Omental fat pad (tissue), 3 donors: ENCODE measurements at regions not wholly inside any gene's neighbourhood (a gene's known extent, or its start where the extent isn't known, plus 50 kb on each side); places are given as distances from the start of the nearest gene placed in this dataset.

Experiments
- ATAC-seq: fragments of 150-250 bp; one replicate; pipeline ENCODE4 v1.9.1; 2016; ENCODE audit warnings: mild to moderate bottlenecking, moderate library complexity; ENCODE audit not compliant: low FRiP score
- DNase-seq: peaks from one replicate; pipeline ENCODE4 v3.0.0-alpha.2; 2019; ENCODE audit warnings: low spot score
- TF ChIP-seq, protein P1 (sequence below), 3 donors: fragments of 450-650 bp; IDR thresholded peaks; one replicate each; pipeline ENCODE4 v1.5.1; 2016 to 2017; ENCODE audit warnings: antibody characterized with exemption in 3 of 3, mild to moderate bottlenecking in 3 of 3, moderate library complexity in 2 of 3

DNA sequence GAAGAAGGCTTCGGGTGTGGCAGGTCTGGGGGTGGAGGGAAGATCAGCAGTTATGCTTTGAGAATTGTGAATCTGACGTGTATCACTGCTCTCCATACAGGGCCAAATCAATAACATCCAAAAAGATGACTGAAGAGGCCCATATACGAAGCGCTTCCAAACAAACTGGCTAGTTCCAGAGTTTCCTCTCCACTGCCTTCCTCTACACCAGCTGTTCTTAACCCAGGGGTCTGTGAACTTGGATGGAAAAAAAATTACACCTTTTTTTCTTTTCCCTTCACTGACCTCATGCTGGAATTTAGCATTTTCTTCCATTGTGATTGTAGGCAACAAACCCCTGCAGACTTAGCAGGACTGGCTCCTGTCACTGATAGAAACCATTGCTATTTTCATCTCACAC lies 77.1 kb upstream of the NBL1 start:
- TF ChIP-seq, protein P1, sequence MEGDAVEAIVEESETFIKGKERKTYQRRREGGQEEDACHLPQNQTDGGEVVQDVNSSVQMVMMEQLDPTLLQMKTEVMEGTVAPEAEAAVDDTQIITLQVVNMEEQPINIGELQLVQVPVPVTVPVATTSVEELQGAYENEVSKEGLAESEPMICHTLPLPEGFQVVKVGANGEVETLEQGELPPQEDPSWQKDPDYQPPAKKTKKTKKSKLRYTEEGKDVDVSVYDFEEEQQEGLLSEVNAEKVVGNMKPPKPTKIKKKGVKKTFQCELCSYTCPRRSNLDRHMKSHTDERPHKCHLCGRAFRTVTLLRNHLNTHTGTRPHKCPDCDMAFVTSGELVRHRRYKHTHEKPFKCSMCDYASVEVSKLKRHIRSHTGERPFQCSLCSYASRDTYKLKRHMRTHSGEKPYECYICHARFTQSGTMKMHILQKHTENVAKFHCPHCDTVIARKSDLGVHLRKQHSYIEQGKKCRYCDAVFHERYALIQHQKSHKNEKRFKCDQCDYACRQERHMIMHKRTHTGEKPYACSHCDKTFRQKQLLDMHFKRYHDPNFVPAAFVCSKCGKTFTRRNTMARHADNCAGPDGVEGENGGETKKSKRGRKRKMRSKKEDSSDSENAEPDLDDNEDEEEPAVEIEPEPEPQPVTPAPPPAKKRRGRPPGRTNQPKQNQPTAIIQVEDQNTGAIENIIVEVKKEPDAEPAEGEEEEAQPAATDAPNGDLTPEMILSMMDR (IDR thresholded peaks at IDR 0.05) = no peak
- no peak for ATAC-seq

DNA sequence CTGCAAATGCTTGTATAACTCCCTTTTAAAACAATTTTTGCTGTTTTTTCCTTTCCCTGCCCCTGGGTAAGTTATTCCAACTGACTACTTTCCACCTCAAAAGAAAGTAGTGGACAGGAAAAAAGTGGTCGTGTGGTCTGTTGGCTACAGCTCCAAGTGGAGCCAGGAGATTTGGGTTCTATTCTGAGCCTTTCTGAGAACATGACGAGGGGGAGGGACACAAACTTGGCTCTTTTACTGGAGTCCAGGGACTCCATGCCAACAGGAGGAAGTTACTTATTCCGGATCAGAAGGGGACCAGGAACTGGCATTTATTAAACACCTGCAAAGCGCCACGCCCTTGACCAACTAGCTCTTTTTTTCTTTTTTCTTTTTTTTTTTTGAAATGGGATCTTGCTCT lies 79.0 kb upstream of the CAPZB start:
- no peak for ATAC-seq

More for the DNA sequence above, 77.1 kb upstream of the NBL1 start:
- DNase-seq = no peak

GRCh38 chr1:19563324-19564097 lies 78.2 kb upstream of the CAPZB start:
- TF ChIP-seq, protein P1 (IDR thresholded peaks at IDR 0.05) = no peak
- ATAC-seq (peak; percentile 80), DNase-seq (no peak)

More for the DNA sequence above, 79.0 kb upstream of the CAPZB start:
- TF ChIP-seq, protein P1 (IDR thresholded peaks at IDR 0.05) = no peak
- DNase-seq = no peak

DNA sequence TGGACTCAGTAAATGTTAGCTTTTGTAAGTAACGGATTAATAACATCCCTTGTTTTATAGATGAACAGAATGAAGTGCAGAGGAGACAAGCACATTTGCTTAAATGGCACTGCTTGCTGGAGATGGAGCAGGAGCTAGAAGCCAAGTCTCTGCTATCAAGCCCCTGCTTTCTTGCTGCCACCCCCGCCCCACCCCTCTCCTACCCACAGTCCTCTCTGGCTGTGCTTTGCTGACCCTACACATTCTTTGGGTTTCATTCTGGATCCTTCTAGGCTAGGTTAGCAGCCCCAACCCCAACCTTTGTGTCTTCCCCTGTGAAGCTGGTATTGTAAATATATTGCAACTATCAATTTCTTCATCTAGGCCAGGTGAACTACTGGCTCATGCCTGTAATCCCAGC lies 77.5 kb upstream of the CAPZB start:
- no peak for ATAC-seq
- TF ChIP-seq, protein P1 (IDR thresholded peaks at IDR 0.05) = no peak
- DNase-seq = no peak

- DNase-seq = no peak
- no peak for ATAC-seq
- TF ChIP-seq, protein P1 (IDR thresholded peaks at IDR 0.05) = no peak
Measured at GRCh38 chr1:19560480-19560879, 75.1 kb upstream of the CAPZB start.

- DNase-seq (no peak), ATAC-seq (no peak)
- TF ChIP-seq, protein P1 (IDR thresholded peaks at IDR 0.05) = no peak
Measured at GRCh38 chr1:19559641-19560040, 74.3 kb upstream of the CAPZB start.

DNA sequence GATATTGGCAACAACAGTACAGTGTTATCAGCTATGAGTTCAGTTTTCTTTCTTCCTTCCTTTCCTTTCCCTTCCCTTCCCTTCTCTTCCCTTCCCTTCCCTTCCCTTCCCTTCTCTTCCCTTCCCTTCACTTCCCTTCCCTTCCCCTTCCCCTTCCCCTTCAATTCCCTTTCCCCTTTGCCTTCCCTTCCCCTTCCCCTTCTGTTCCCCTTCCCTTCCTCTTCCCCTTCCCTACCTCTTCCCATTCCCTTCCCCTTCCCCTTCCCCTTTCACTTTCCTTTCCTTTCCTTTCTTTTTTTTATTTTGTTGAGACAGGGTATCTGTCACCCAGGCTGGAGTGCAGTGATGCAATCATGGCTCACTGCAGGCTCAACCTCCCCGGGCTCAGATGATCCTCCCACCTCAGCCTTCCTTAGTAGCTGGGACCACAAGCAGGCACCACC lies 72.3 kb upstream of the CAPZB start:
- ATAC-seq (no peak), DNase-seq (no peak)
- TF ChIP-seq, protein P1 (IDR thresholded peaks at IDR 0.05) = no peak
